ENCODE measurements at regions not wholly inside any gene's neighbourhood (a gene's known extent, or its start where the extent isn't known, plus 50 kb on each side); places are given as distances from the start of the nearest gene placed in this dataset.

DNA sequence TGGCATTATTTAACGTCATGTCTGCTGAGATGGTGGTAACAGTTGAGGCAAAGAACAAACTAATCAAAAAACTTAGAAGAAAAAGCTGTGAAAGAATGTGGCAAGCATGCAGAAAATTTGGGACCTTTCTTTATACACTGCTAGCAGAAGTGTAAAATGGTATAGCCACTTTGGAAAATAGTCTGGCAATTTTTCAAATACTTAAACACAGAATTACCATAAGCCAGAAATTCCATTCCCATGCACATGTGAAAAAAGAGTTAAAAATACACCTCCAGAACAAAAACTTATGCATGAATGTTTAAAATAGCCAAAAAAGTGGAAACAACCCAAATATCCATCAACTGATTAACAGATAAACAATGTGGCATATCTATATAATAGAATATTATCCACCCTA, 613.3 kb downstream of the TBL1XR1 start:
- Histone ChIP-seq H3K4me2 (no peak overlapping the region), H3K4me1 (peaks cover 0 to 11% (median 8%) of the 10 kb centered on the region in 10 experiments; a peak in 8 of 20 replicates), H3K9me3 (replicated peaks in 1 of 11) (no peaks in the 10 kb centered on the region), H3K9ac (no peak overlapping the region), H3K4me3 (no peak overlapping the region), H3K36me3 (no peaks in the 10 kb centered on the region), H3K27ac (no peak overlapping the region), H3K27me3 (no peaks in the 10 kb centered on the region), H4K20me1 (no peaks in the 10 kb centered on the region)
- no peak for TF ChIP-seq Cebpa-rat (IDR thresholded peaks at IDR 0.05)

- H3K9me3 ChIP-seq (replicated peaks in 1 of 11), result no peaks in the 10 kb centered on the region
- peak overlapping the region in 2 of 11 experiments; percentile 7 to 28; a peak in 2 of 22 replicates for H3K4me2 ChIP-seq
- H3K4me1 ChIP-seq, result peaks cover 0 to 11% (median 8%) of the 10 kb centered on the region in 10 experiments; a peak in 8 of 20 replicates
- H3K27me3 ChIP-seq, result no peaks in the 10 kb centered on the region
- TF ChIP-seq Cebpa-rat (IDR thresholded peaks at IDR 0.05), result no peak
- no peaks in the 10 kb centered on the region for H3K36me3 ChIP-seq
- no peaks in the 10 kb centered on the region for H4K20me1 ChIP-seq
- H3K4me3 ChIP-seq, result no peak overlapping the region
- H3K9ac ChIP-seq, result no peak overlapping the region
- no peak overlapping the region for H3K27ac ChIP-seq
These were observed 615.7 kb downstream of the TBL1XR1 start for GRCh38 chr3:176581589-176581988.

- Histone ChIP-seq H3K4me2 (no peak overlapping the region), H3K27ac (no peak overlapping the region), H3K9me3 (replicated peaks in 1 of 11) (no peaks in the 10 kb centered on the region), H3K36me3 (no peaks in the 10 kb centered on the region), H3K4me1 (peaks cover 0 to 11% (median 8%) of the 10 kb centered on the region in 10 experiments; a peak in 8 of 20 replicates), H4K20me1 (no peaks in the 10 kb centered on the region), H3K9ac (no peak overlapping the region), H3K27me3 (no peaks in the 10 kb centered on the region), H3K4me3 (no peak overlapping the region)
- TF ChIP-seq Cebpa-rat (IDR thresholded peaks at IDR 0.05), result no peak
These were observed 617.5 kb downstream of the TBL1XR1 start for GRCh38 chr3:176579711-176580185.

DNA sequence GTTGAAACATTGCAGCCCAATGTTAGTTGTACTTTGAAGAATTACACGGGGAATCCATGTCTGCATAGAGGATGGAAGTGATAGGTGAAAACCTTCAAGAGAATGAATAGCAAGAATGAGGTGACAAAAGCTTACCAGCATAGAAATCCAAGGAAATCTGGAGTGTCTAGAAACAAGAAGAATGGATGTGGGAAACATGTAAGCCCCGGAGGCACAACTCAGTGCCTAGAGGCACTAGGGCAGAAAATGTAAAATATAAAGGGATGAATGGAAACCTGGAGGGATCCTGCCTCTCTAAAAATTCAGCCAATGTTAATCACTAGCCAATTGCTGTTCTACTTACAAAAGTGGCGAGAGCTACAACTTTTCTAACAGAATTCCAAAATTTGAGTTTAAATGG, 619.0 kb downstream of the TBL1XR1 start:
- H4K20me1 ChIP-seq, result no peaks in the 10 kb centered on the region
- H3K36me3 ChIP-seq, result no peaks in the 10 kb centered on the region
- H3K4me3 ChIP-seq, result no peak overlapping the region
- no peak overlapping the region for H3K27ac ChIP-seq
- H3K9me3 ChIP-seq (replicated peaks in 1 of 11), result no peaks in the 10 kb centered on the region
- no peak overlapping the region for H3K9ac ChIP-seq
- no peak for TF ChIP-seq Cebpa-rat (IDR thresholded peaks at IDR 0.05)
- H3K4me2 ChIP-seq, result no peak overlapping the region
- peaks cover 0 to 11% (median 8%) of the 10 kb centered on the region in 10 experiments; a peak in 8 of 20 replicates for H3K4me1 ChIP-seq
- H3K27me3 ChIP-seq, result no peaks in the 10 kb centered on the region

DNA sequence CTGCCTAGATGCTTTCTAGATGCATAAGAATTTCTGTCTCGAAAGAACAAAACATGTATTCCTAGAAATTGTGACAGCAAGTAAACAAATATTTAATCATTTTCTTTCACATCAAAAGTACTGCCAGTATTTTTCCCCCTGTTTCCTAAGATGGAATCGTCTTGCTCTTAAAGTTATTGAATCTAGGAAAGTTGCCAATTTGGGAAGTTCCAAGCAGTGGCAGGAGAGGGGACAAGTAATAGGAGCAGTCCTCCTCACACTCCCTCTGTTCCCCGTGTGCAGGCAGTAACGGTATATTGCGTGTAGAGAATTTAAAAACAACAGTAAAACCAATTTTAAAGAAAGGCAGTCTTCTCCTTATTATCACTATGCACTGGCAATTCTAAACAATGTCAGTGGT, 619.8 kb downstream of the TBL1XR1 start:
- no peaks in the 10 kb centered on the region for H3K27me3 ChIP-seq
- no peak overlapping the region for H3K4me2 ChIP-seq
- H3K9me3 ChIP-seq (replicated peaks in 1 of 11), result no peaks in the 10 kb centered on the region
- no peak for TF ChIP-seq Cebpa-rat (IDR thresholded peaks at IDR 0.05)
- H3K27ac ChIP-seq, result no peak overlapping the region
- H3K4me3 ChIP-seq, result no peak overlapping the region
- no peaks in the 10 kb centered on the region for H4K20me1 ChIP-seq
- H3K9ac ChIP-seq, result no peak overlapping the region
- H3K4me1 ChIP-seq, result peaks cover 0 to 8% (median 6%) of the 10 kb centered on the region in 10 experiments; a peak in 8 of 20 replicates
- H3K36me3 ChIP-seq, result no peaks in the 10 kb centered on the region

DNA sequence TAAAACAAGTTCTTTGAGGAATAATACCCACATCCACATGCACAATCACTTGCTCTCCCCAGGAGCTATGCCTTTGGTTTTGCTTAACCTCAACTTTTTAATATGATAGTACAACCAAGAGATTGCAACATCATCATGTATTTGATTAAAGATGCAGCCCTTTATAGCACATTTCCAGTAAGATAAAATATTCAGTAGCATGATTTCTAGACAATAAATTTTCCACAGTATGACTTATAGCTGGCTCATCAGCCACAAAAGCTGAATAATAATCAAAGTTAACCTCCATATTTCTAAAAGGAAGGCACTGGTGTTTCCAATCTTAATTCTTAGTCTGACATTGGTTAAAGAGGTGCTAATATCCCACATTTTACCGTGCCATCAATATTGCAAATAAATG, 622.5 kb downstream of the TBL1XR1 start:
- no peak for TF ChIP-seq Cebpa-rat (IDR thresholded peaks at IDR 0.05)
- Histone ChIP-seq H3K9ac (no peak overlapping the region), H3K4me3 (no peak overlapping the region), H3K27me3 (no peaks in the 10 kb centered on the region), H3K36me3 (no peaks in the 10 kb centered on the region), H4K20me1 (no peaks in the 10 kb centered on the region), H3K4me1 (no peaks in the 10 kb centered on the region), H3K9me3 (replicated peaks in 1 of 11) (no peaks in the 10 kb centered on the region), H3K27ac (no peak overlapping the region), H3K4me2 (no peak overlapping the region)

DNA sequence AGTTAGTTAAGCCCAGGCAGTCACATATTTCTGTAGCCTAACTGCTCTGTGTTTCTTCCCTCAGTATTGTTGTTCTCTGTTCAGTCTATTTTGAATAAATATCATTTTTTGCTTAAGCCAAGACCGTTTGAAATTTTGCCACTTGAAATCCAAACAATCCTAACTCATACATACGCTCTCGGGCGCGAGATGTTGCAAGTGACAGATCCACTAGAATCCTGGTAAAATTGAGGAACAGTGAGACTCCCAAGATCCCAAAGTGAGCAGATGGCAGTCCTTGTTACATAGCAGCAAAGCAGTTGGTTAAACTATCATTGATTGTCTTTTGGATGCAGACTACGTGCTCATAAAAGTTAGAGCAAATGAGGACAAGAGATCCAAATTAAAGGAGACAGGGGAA, 625.4 kb downstream of the TBL1XR1 start:
- Histone ChIP-seq H3K36me3 (no peaks in the 10 kb centered on the region), H3K4me1 (no peaks in the 10 kb centered on the region), H3K4me2 (no peak overlapping the region), H3K27ac (no peak overlapping the region), H3K9ac (no peak overlapping the region), H3K4me3 (no peak overlapping the region), H3K9me3 (replicated peaks in 1 of 11) (no peaks in the 10 kb centered on the region), H3K27me3 (no peaks in the 10 kb centered on the region), H4K20me1 (no peaks in the 10 kb centered on the region)
- TF ChIP-seq Cebpa-rat (IDR thresholded peaks at IDR 0.05), result no peak

DNA sequence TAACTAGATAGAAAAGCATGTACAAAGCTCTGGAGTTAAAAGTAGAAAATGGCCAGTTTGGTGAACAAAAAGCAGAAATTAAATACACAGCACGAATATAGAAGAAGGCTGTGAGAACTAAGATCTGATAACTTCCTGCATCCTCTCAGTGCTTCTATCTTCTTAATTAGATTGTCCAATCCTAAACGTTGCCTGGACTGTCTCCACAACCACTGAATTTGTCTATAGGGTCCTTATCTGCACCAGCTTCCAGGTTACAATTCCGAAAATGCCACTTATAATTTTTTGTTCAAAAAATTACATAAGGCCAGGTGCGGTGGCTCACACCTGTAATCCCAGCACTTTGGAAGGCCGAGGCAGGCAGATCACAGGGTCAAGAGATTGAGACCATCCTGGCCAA, 626.3 kb downstream of the TBL1XR1 start:
- H3K27ac ChIP-seq, result no peak overlapping the region
- H3K9ac ChIP-seq, result no peak overlapping the region
- H3K9me3 ChIP-seq (replicated peaks in 1 of 11), result no peaks in the 10 kb centered on the region
- H3K4me1 ChIP-seq, result no peaks in the 10 kb centered on the region
- H3K4me2 ChIP-seq, result no peak overlapping the region
- no peaks in the 10 kb centered on the region for H3K36me3 ChIP-seq
- no peaks in the 10 kb centered on the region for H4K20me1 ChIP-seq
- H3K4me3 ChIP-seq, result no peak overlapping the region
- no peaks in the 10 kb centered on the region for H3K27me3 ChIP-seq
- no peak for TF ChIP-seq Cebpa-rat (IDR thresholded peaks at IDR 0.05)

- H3K36me3 ChIP-seq, result no peaks in the 10 kb centered on the region
- H3K4me1 ChIP-seq, result no peaks in the 10 kb centered on the region
- H3K4me2 ChIP-seq, result no peak overlapping the region
- no peak overlapping the region for H3K9ac ChIP-seq
- no peak overlapping the region for H3K27ac ChIP-seq
- no peak overlapping the region for H3K4me3 ChIP-seq
- H3K9me3 ChIP-seq (replicated peaks in 1 of 11), result peaks cover 0 to 11% (median 9%) of the 10 kb centered on the region in 11 experiments; a peak in 11 of 22 replicates
- no peaks in the 10 kb centered on the region for H3K27me3 ChIP-seq
- TF ChIP-seq Cebpa-rat (IDR thresholded peaks at IDR 0.05), result no peak
- H4K20me1 ChIP-seq, result no peaks in the 10 kb centered on the region
These were observed 629.1 kb downstream of the TBL1XR1 start for GRCh38 chr3:176568189-176568588.

DNA sequence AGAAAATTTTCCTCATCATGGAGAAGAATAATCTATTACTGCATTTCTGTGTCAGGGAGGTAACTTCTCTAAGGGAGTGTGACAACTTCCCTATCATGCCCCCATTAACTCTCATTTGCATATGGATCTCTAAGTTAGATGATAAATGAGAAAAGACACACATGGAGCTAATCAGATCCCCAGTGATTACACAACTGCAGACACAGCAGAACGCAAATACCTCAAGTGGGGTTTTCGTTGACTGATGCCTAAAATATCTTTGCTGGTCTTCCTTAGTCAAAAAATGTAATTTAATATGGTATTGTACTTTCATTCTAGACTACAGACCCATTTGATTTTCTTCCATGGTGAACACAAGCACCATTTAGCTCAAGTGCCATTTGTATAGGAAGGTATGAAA, 630.5 kb downstream of the TBL1XR1 start:
- no peaks in the 10 kb centered on the region for H3K36me3 ChIP-seq
- no peak overlapping the region for H3K27ac ChIP-seq
- H3K4me3 ChIP-seq, result no peak overlapping the region
- no peak overlapping the region for H3K4me2 ChIP-seq
- peaks cover 0 to 11% (median 9%) of the 10 kb centered on the region in 11 experiments; a peak in 11 of 22 replicates for H3K9me3 ChIP-seq (replicated peaks in 1 of 11)
- no peak for TF ChIP-seq Cebpa-rat (IDR thresholded peaks at IDR 0.05)
- H3K4me1 ChIP-seq, result no peaks in the 10 kb centered on the region
- no peaks in the 10 kb centered on the region for H3K27me3 ChIP-seq
- no peak overlapping the region for H3K9ac ChIP-seq
- H4K20me1 ChIP-seq, result no peaks in the 10 kb centered on the region

Data from BLaER1 treated with 17β-estradiol and CSF1 and Interleukin-3, amounts not matched to agents 10 nM and 100 nM (cell line).